ENCODE measurements at regions not wholly inside any gene's neighbourhood (a gene's known extent, or its start where the extent isn't known, plus 50 kb on each side); places are given as distances from the start of the nearest gene placed in this dataset.

GRCh38 chr6:6788394-6789032, 200.0 kb downstream of the LY86 start:
- ChIA-PET POLR2A (no interaction called here), CTCF (interaction anchor here (0.6 to 1.0 kb wide), 5 partner anchors 16 to 427 kb away, joined by 3 to 5 read pairs (median 3); no protein-coding TSS in a partner anchor)
- peak; percentile 52 for DNase-seq (ENCODE audit: extremely low spot score)
- TF ChIP-seq HDGF (IDR thresholded peaks at IDR 0.05; ENCODE audit: borderline replicate concordance) (no peak), NFRKB (IDR thresholded peaks at IDR 0.05) (no peak), SP1 (IDR thresholded peaks at IDR 0.05) (no peak), FOXM1 (IDR thresholded peaks at IDR 0.05; ENCODE audit: borderline replicate concordance) (no peak)

DNA sequence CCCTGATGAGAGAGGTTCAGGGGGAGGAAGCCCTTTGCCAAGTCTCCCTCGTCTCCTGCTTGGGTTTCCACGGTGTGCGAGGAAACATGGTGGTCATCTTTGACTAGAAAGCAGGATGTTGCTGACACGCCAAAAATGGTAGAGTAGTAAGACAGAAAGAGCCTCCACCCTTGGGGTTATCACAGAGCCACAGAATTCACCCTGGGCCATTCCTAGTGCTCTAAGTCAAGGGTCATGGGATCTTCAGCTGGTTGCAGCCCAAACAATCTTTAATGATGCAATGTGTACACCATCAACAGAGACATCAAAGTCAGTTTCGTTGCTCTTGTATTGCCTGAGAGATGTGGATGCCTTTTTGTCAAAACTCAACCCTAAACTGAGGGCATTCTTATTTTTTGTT, 201.9 kb downstream of the LY86 start:
- ChIA-PET POLR2A (no interaction called here), CTCF (no interaction called here)
- no peak for DNase-seq (ENCODE audit: extremely low spot score)
- TF ChIP-seq SP1 (IDR thresholded peaks at IDR 0.05) (no peak), FOXK2 (IDR thresholded peaks at IDR 0.05) (no peak), NFRKB (IDR thresholded peaks at IDR 0.05) (no peak), FOXM1 (IDR thresholded peaks at IDR 0.05; ENCODE audit: borderline replicate concordance) (no peak), L3MBTL2 (conservative IDR thresholded peaks at IDR 0.05) (no peak), SUZ12 (IDR thresholded peaks at IDR 0.05) (no peak), BHLHE40 (IDR thresholded peaks at IDR 0.05; ENCODE audit: borderline replicate concordance) (no peak), TARDBP (IDR thresholded peaks at IDR 0.05) (no peak)

DNA sequence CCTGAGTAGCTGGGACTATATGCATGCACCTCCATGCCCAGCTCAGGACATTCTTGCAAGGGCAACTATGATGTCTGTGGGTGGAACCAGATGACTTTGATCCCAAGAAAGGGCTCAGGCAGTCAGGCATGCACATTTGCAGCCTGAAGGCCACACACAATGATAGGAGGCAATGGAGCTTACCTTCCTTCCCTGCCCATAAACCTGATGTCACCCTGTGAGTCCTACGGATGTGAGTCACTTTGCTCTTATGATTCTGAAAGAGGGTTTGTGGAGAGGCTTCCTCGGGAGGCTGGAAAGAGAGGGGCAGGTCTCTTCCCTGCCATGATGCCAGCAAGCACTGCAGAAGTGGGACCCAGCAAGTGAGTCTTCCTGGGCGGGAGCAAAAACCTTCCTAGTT, 202.4 kb downstream of the LY86 start:
- ChIA-PET POLR2A (no interaction called here), CTCF (no interaction called here)
- TF ChIP-seq HDGF (IDR thresholded peaks at IDR 0.05; ENCODE audit: borderline replicate concordance) (no peak), TARDBP (IDR thresholded peaks at IDR 0.05) (no peak), SP1 (IDR thresholded peaks at IDR 0.05) (no peak), PKNOX1 (IDR thresholded peaks at IDR 0.05) (no peak), LEF1 (IDR thresholded peaks at IDR 0.05; ENCODE audit: borderline replicate concordance) (no peak), BHLHE40 (IDR thresholded peaks at IDR 0.05; ENCODE audit: borderline replicate concordance) (no peak), NFRKB (IDR thresholded peaks at IDR 0.05) (no peak), ELF4 (IDR thresholded peaks at IDR 0.05) (no peak), L3MBTL2 (conservative IDR thresholded peaks at IDR 0.05) (no peak), CTBP1 (IDR thresholded peaks at IDR 0.05; ENCODE audit: borderline replicate concordance) (no peak), SUZ12 (IDR thresholded peaks at IDR 0.05) (no peak)
- no peak for DNase-seq (ENCODE audit: extremely low spot score)

- ChIA-PET CTCF (no interaction called here), POLR2A (no interaction called here)
- DNase-seq (ENCODE audit: extremely low spot score) = no peak
- TF ChIP-seq PKNOX1 (IDR thresholded peaks at IDR 0.05) = no peak
- TF ChIP-seq TARDBP (IDR thresholded peaks at IDR 0.05) = no peak
- no peak for TF ChIP-seq HDGF (IDR thresholded peaks at IDR 0.05; ENCODE audit: borderline replicate concordance)
- TF ChIP-seq L3MBTL2 (conservative IDR thresholded peaks at IDR 0.05) = no peak
- TF ChIP-seq NFRKB (IDR thresholded peaks at IDR 0.05) = no peak
- no peak for TF ChIP-seq ARNT (IDR thresholded peaks at IDR 0.05)
- TF ChIP-seq ZNF384 (IDR thresholded peaks at IDR 0.05) = no peak
- TF ChIP-seq FOXA1 (IDR thresholded peaks at IDR 0.05) = no peak
- no peak for TF ChIP-seq BHLHE40 (IDR thresholded peaks at IDR 0.05; ENCODE audit: borderline replicate concordance)
- no peak for TF ChIP-seq SUZ12 (IDR thresholded peaks at IDR 0.05)
- no peak for TF ChIP-seq SP1 (IDR thresholded peaks at IDR 0.05)
Measured at GRCh38 chr6:6793388-6794250, 205.1 kb downstream of the LY86 start.

GRCh38 chr6:6795393-6795792, 206.9 kb downstream of the LY86 start:
- no peak for DNase-seq (ENCODE audit: extremely low spot score)
- CTCF ChIA-PET = no interaction called here
- TF ChIP-seq FOXM1 (IDR thresholded peaks at IDR 0.05; ENCODE audit: borderline replicate concordance) (no peak), ELF4 (IDR thresholded peaks at IDR 0.05) (no peak), SP1 (IDR thresholded peaks at IDR 0.05) (no peak), SUZ12 (IDR thresholded peaks at IDR 0.05) (no peak), ZNF384 (IDR thresholded peaks at IDR 0.05) (no peak), CTBP1 (IDR thresholded peaks at IDR 0.05; ENCODE audit: borderline replicate concordance) (no peak), BHLHE40 (IDR thresholded peaks at IDR 0.05; ENCODE audit: borderline replicate concordance) (no peak), PKNOX1 (IDR thresholded peaks at IDR 0.05) (no peak), LEF1 (IDR thresholded peaks at IDR 0.05; ENCODE audit: borderline replicate concordance) (no peak), FOXA1 (IDR thresholded peaks at IDR 0.05) (no peak)
- POLR2A ChIA-PET = no interaction called here

DNA sequence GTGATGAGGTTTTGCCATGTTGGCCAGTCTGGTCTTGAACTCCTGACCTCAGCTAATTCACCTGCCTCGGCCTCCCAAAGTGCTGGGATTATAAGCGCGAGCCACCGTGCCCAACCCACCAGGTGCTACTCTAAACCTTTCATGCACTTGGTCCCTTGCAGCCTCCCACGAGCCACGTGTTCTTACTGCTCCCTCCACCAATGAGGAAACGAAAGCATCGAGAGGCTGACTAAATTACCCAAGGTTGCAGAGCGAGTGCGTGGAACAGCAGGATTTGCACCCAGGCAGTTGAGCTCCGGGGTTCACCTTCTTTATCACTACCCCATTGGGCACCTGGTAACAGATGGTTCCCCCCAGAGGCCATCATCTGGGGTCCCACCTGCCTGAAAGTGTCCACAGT, 208.3 kb downstream of the LY86 start:
- ChIA-PET CTCF (interaction anchor here (0.6 kb wide), 1 partner anchor 675 kb away, joined by 12 read pairs; no protein-coding TSS in a partner anchor), POLR2A (interaction anchor here (0.6 kb wide), 1 partner anchor 464 kb away, joined by 3 read pairs; no protein-coding TSS in a partner anchor)
- TF ChIP-seq TARDBP (IDR thresholded peaks at IDR 0.05) (no peak), SUZ12 (IDR thresholded peaks at IDR 0.05) (no peak), LEF1 (IDR thresholded peaks at IDR 0.05; ENCODE audit: borderline replicate concordance) (no peak), FOXA1 (IDR thresholded peaks at IDR 0.05) (no peak), NFRKB (IDR thresholded peaks at IDR 0.05) (no peak), ZNF384 (IDR thresholded peaks at IDR 0.05) (no peak), PKNOX1 (IDR thresholded peaks at IDR 0.05) (no peak), CTBP1 (IDR thresholded peaks at IDR 0.05; ENCODE audit: borderline replicate concordance) (no peak), FOXK2 (IDR thresholded peaks at IDR 0.05) (no peak), ARNT (IDR thresholded peaks at IDR 0.05) (no peak), BHLHE40 (IDR thresholded peaks at IDR 0.05; ENCODE audit: borderline replicate concordance) (no peak)
- no peak for DNase-seq (ENCODE audit: extremely low spot score)

All from HEK293T (cell line).